Neural cell (in vitro differentiated cells): ENCODE measurements at regions not wholly inside any gene's neighbourhood (a gene's known extent, or its start where the extent isn't known, plus 50 kb on each side); places are given as distances from the start of the nearest gene placed in this dataset.

ENCODE experiments used
- CTCF ChIP-seq: fragments of 450-650 bp; IDR thresholded peaks from 2 replicates; pipeline ENCODE4 v1.5.1; 2014; ENCODE audit warnings: antibody characterized with exemption, mild to moderate bottlenecking, moderate library complexity; ENCODE audit not compliant: poor library complexity, severe bottlenecking
- EP300 ChIP-seq: fragments of 450-650 bp; conservative IDR thresholded peaks from 2 replicates; pipeline ENCODE4 v1.6.1; 2014; ENCODE audit warnings: antibody characterized with exemption, mild to moderate bottlenecking, moderate library complexity; ENCODE audit not compliant: poor library complexity, severe bottlenecking

- TF ChIP-seq CTCF, result no peak
- no peak for TF ChIP-seq EP300
Measured at GRCh38 chr21:14836950-14837349, 227.8 kb downstream of the NRIP1 start.
